Sciatic nerve (tissue), 2 donors: ENCODE measurements at regions not wholly inside any gene's neighbourhood (a gene's known extent, or its start where the extent isn't known, plus 50 kb on each side); places are given as distances from the start of the nearest gene placed in this dataset.
A peak's percentile ranks its signal among the peaks of the same experiment; 100 is the strongest.
"Not testable (repeated sequence)": the region's sequence is repeated elsewhere in the genome, so short reads cannot be mapped to it uniquely, and the experiment has no call there.

ENCODE experiments used
- ATAC-seq: fragments of 200-7000 bp; cut with Tn5 transposase; one replicate; pipeline ENCODE4 v1.9.1; 2020; ENCODE audit warnings: mild to moderate bottlenecking, moderate library complexity
- DNase-seq: peaks from one replicate; pipeline ENCODE4 v3.0.0-alpha.2; 2020; ENCODE audit warnings: low spot score
- intact Hi-C: fragments of 100-400 bp; cut with DNase I; formaldehyde crosslinking; loops from one replicate; pipeline ENCODE4 v1.14.2; 2022
- donor health status: DM: no; HTN: no; CAD: no.
- donor health status: DM: no; HTN: no; CAD: no.

GRCh38 chr5:89324990-89325389 lies 442.0 kb upstream of the MEF2C start:
- intact Hi-C loops: no loop called here
- DNase-seq (no peak), ATAC-seq (no peak)

GRCh38 chr5:89320421-89321277 lies 437.7 kb upstream of the MEF2C start:
- intact Hi-C loops: no loop called here
- DNase-seq (no peak), ATAC-seq (no peak)

- intact Hi-C loops: not testable (repeated sequence)
Observed at GRCh38 chr5:89317838-89318237, 434.9 kb upstream of the MEF2C start.

GRCh38 chr5:89315286-89316100 lies 432.5 kb upstream of the MEF2C start:
- DNase-seq: no peak
- peak; percentile 79 for ATAC-seq
- intact Hi-C loops: no loop called here

More at GRCh38 chr5:89317838-89318237, 434.9 kb upstream of the MEF2C start:
- DNase-seq, ATAC-seq: not testable (repeated sequence)

GRCh38 chr5:89313804-89314588 lies 431.0 kb upstream of the MEF2C start:
- intact Hi-C loops: no loop called here
- DNase-seq: no peak
- ATAC-seq: peak; percentile 60

GRCh38 chr5:89313044-89313443 lies 430.1 kb upstream of the MEF2C start:
- DNase-seq: no peak
- intact Hi-C loops: no loop called here
- no peak for ATAC-seq

- ATAC-seq (no peak), DNase-seq (no peak)
- intact Hi-C loops: no loop called here
Observed at GRCh38 chr5:89309268-89309667, 426.3 kb upstream of the MEF2C start.

- intact Hi-C loops: no loop called here
- DNase-seq: no peak
- no peak for ATAC-seq
Observed at GRCh38 chr5:89308606-89309040, 425.6 kb upstream of the MEF2C start.

GRCh38 chr5:89307972-89308371 lies 425.0 kb upstream of the MEF2C start:
- DNase-seq (no peak), ATAC-seq (no peak)
- intact Hi-C loops: no loop called here

- DNase-seq, ATAC-seq, intact Hi-C loops: not testable (repeated sequence)
Observed at GRCh38 chr5:89307141-89307540, 424.2 kb upstream of the MEF2C start.

- no peak for DNase-seq
- intact Hi-C loops: no loop called here
- no peak for ATAC-seq
Observed at GRCh38 chr5:89303033-89303480, 420.1 kb upstream of the MEF2C start.

- intact Hi-C loops: no loop called here
- DNase-seq (no peak), ATAC-seq (no peak)
Observed at GRCh38 chr5:89302102-89302891, 419.3 kb upstream of the MEF2C start.

GRCh38 chr5:89301321-89302025 lies 418.5 kb upstream of the MEF2C start:
- intact Hi-C loops: no loop called here
- DNase-seq (no peak), ATAC-seq (no peak)

- ATAC-seq (peak; percentile 60), DNase-seq (no peak)
- intact Hi-C loops: no loop called here
Observed at GRCh38 chr5:89300426-89300970, 417.5 kb upstream of the MEF2C start.

GRCh38 chr5:89299998-89300397 lies 417.0 kb upstream of the MEF2C start:
- ATAC-seq (no peak), DNase-seq (no peak)
- intact Hi-C loops: no loop called here

- DNase-seq: no peak
- intact Hi-C loops: no loop called here
- ATAC-seq: no peak
Observed at GRCh38 chr5:89297066-89297465, 414.1 kb upstream of the MEF2C start.

- intact Hi-C loops: no loop called here
- no peak for DNase-seq
- peak; percentile 89 for ATAC-seq
Observed at GRCh38 chr5:89293810-89294209, 410.8 kb upstream of the MEF2C start.

GRCh38 chr5:89292487-89292886 lies 409.5 kb upstream of the MEF2C start:
- intact Hi-C loops: no loop called here
- DNase-seq: no peak
- ATAC-seq: no peak
